ENCODE measurements at regions not wholly inside any gene's neighbourhood (a gene's known extent, or its start where the extent isn't known, plus 50 kb on each side); places are given as distances from the start of the nearest gene placed in this dataset.

DNA sequence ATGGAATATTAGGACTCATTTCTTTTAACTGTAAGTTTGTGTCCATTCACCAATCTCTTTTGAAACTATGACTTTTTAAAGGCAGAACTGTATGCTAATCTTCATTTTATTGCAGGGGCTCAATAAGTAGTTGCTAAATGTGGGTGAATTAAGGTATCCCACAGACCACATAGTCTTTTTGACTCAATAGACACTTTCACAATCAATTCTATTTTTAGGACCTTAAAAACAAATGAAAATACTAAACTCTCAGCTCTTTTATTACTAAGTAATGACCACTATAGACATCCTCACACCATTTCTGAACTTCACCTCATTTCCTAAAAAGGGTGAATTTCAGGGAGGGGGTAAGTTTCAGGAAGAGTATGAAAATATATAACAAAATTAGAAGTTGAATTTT is 106.8 kb upstream of the BEND6 start:
- peaks cover 79% of the 10 kb centered on the region for H3K79me2 ChIP-seq (ENCODE audit: insufficient read depth, low read length)

DNA sequence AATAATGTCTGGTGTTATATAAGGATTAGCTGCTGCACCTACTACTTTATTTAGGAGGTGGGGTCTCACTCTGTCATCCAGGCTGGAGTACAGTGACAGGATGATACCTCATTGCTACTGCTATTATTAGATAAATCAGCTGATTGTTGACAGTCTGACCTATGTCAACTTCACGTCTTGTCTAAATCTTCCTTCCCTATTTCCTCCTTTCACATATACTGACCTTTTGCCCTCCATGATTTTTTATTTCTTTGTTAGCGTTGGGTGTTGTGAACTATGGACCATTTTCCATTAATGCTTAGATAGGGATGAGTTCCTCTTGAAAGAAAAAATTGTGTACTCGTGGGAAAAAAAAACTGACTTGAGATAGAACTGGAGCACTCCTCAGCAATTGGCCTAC is 109.9 kb upstream of the BEND6 start:
- Histone ChIP-seq H4K20me1 (ENCODE audit: insufficient read depth, low read length) (peaks cover 16% of the 10 kb centered on the region), H3K27ac (ENCODE audit: low read depth, low read length) (no peak overlapping the region), H3K4me2 (ENCODE audit: insufficient read depth, low read length) (no peak overlapping the region), H3K4me1 (ENCODE audit: insufficient read depth, low read length) (peaks cover 33% of the 10 kb centered on the region), H2AFZ (ENCODE audit: low read length) (no peak overlapping the region), H3K36me3 (ENCODE audit: insufficient read depth, low read length) (no peaks in the 10 kb centered on the region), H3K4me3 (ENCODE audit: insufficient read depth, low read length) (no peak overlapping the region), H3K9me3 (ENCODE audit: low read depth, low read length) (no peaks in the 10 kb centered on the region), H3K79me2 (ENCODE audit: insufficient read depth, low read length) (peaks cover 88% of the 10 kb centered on the region), H3K27me3 (ENCODE audit: insufficient read depth, low read length) (no peaks in the 10 kb centered on the region)
- DNase-seq (ENCODE audit: insufficient read length, low spot score, missing footprints): no peak
- TF ChIP-seq, protein P1, sequence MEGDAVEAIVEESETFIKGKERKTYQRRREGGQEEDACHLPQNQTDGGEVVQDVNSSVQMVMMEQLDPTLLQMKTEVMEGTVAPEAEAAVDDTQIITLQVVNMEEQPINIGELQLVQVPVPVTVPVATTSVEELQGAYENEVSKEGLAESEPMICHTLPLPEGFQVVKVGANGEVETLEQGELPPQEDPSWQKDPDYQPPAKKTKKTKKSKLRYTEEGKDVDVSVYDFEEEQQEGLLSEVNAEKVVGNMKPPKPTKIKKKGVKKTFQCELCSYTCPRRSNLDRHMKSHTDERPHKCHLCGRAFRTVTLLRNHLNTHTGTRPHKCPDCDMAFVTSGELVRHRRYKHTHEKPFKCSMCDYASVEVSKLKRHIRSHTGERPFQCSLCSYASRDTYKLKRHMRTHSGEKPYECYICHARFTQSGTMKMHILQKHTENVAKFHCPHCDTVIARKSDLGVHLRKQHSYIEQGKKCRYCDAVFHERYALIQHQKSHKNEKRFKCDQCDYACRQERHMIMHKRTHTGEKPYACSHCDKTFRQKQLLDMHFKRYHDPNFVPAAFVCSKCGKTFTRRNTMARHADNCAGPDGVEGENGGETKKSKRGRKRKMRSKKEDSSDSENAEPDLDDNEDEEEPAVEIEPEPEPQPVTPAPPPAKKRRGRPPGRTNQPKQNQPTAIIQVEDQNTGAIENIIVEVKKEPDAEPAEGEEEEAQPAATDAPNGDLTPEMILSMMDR (IDR thresholded peaks at IDR 0.05; ENCODE audit: extremely low read depth, low read depth, low read length): no peak

More for the DNA sequence above, 106.8 kb upstream of the BEND6 start:
- H3K4me3 ChIP-seq (ENCODE audit: insufficient read depth, low read length): no peak overlapping the region
- DNase-seq (ENCODE audit: insufficient read length, low spot score, missing footprints): no peak
- H3K36me3 ChIP-seq (ENCODE audit: insufficient read depth, low read length): no peaks in the 10 kb centered on the region
- no peaks in the 10 kb centered on the region for H3K9me3 ChIP-seq (ENCODE audit: low read depth, low read length)
- peaks cover 31% of the 10 kb centered on the region for H3K4me1 ChIP-seq (ENCODE audit: insufficient read depth, low read length)
- H3K27ac ChIP-seq (ENCODE audit: low read depth, low read length): no peak overlapping the region
- H2AFZ ChIP-seq (ENCODE audit: low read length): no peak overlapping the region
- TF ChIP-seq, protein P1 (IDR thresholded peaks at IDR 0.05; ENCODE audit: extremely low read depth, low read depth, low read length): no peak
- H4K20me1 ChIP-seq (ENCODE audit: insufficient read depth, low read length): peaks cover 3% of the 10 kb centered on the region
- H3K4me2 ChIP-seq (ENCODE audit: insufficient read depth, low read length): no peak overlapping the region
- H3K27me3 ChIP-seq (ENCODE audit: insufficient read depth, low read length): no peaks in the 10 kb centered on the region

DNA sequence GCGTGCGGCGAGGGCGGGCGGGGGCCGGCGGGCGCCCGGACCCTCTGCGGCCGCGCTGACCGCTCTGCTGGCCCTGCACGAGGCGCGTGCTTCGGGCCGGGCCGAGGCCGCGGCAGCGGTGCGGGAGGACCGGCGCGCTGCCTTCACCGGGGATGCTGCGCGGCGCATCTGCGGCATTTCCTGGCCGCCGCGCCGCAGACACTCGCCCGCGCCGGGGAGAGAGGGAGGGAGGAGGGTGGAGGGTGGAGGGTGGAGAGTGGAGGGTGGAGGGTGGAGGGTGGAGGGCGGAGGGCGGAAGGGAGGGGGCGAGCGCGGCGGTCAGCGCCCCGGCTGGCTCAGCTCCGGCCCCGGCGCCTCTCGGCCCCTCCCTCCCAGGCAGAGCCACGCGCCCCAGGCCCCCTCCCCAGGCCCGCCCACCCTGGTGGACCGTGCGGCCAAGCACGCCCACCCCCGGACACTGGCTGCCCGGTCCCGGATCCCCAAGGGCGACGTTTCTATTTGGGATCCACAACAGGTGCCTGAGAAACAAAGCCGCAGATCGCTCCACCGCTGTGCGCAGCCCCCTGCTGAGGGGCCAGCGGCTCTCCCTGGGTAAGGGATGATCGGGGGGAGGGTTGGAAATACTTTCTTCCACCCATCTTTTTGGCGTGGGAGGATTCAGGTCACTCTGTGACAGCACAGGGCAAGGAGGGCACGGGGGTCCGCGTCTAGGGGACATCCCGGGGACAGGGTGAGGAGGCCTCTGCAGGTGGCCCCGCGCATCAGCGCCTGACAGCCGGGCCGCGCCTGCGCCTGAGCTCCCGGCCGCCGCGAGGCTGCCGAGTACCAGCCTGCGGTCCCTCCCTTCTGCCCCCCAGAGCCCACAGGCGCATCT is 111.2 kb upstream of the BEND6 start:
- peak overlapping the region; percentile 94 for H3K4me2 ChIP-seq (ENCODE audit: insufficient read depth, low read length)
- H3K4me3 ChIP-seq (ENCODE audit: insufficient read depth, low read length): peak overlapping the region; percentile 90
- peak; percentile 96 for DNase-seq (ENCODE audit: insufficient read length, low spot score, missing footprints)
- H3K79me2 ChIP-seq (ENCODE audit: insufficient read depth, low read length): peaks cover 91% of the 10 kb centered on the region
- no peaks in the 10 kb centered on the region for H3K36me3 ChIP-seq (ENCODE audit: insufficient read depth, low read length)
- H3K27me3 ChIP-seq (ENCODE audit: insufficient read depth, low read length): no peaks in the 10 kb centered on the region
- peaks cover 37% of the 10 kb centered on the region for H3K4me1 ChIP-seq (ENCODE audit: insufficient read depth, low read length)
- H3K9me3 ChIP-seq (ENCODE audit: low read depth, low read length): no peaks in the 10 kb centered on the region
- TF ChIP-seq, protein P1 (IDR thresholded peaks at IDR 0.05; ENCODE audit: extremely low read depth, low read depth, low read length): peak; percentile 64
- peaks cover 16% of the 10 kb centered on the region for H4K20me1 ChIP-seq (ENCODE audit: insufficient read depth, low read length)
- H3K27ac ChIP-seq (ENCODE audit: low read depth, low read length): peak overlapping the region; percentile 11
- no peak overlapping the region for H2AFZ ChIP-seq (ENCODE audit: low read length)

DNA sequence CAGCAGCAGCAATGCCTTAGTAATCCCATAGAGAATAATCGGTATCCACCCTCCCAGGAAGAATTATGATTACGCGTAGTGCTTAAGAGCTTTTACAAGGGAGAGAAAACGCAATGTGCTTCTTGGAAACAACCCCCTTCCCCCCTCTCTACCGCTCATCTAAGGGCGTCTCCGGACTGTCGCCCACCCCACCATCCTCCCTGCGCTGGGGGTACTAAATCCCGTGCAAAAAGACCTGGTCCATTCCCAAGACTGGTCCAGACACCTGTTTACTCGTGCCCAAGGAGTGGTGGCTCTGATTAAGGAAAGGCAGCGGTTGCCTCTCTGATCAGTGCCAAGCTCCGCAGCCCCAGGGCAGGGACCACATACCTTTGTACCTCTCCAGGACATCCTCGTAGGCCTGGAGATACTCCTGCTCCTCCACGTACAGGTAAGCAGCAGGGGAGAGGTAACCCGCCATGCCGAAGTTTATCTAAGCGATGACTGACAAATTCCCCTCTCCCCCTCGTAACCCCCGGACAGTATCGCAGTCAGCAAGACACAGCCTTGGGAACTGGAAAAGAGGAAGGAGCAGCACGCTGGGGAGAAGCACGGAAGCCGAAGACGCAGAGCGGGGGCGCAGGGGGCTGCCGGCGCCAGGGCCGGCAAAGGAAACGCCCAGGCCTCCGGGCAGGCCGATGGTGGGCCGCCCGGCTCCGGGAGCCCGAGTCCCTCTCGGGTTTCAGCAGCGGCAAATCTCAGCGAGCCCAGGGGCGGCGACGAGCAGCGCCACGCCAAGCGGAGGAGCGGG is 112.0 kb upstream of the BEND6 start:
- Histone ChIP-seq H3K79me2 (ENCODE audit: insufficient read depth, low read length) (peaks cover 91% of the 10 kb centered on the region), H2AFZ (ENCODE audit: low read length) (no peak overlapping the region), H3K4me2 (ENCODE audit: insufficient read depth, low read length) (peak overlapping the region; percentile 94), H3K27me3 (ENCODE audit: insufficient read depth, low read length) (no peaks in the 10 kb centered on the region), H3K4me1 (ENCODE audit: insufficient read depth, low read length) (peaks cover 37% of the 10 kb centered on the region), H3K9me3 (ENCODE audit: low read depth, low read length) (no peaks in the 10 kb centered on the region), H3K36me3 (ENCODE audit: insufficient read depth, low read length) (no peaks in the 10 kb centered on the region), H3K4me3 (ENCODE audit: insufficient read depth, low read length) (peak overlapping the region; percentile 90), H3K27ac (ENCODE audit: low read depth, low read length) (peak overlapping the region; percentile 87), H4K20me1 (ENCODE audit: insufficient read depth, low read length) (peaks cover 16% of the 10 kb centered on the region)
- DNase-seq (ENCODE audit: insufficient read length, low spot score, missing footprints): peak; percentile 84
- TF ChIP-seq, protein P1 (IDR thresholded peaks at IDR 0.05; ENCODE audit: extremely low read depth, low read depth, low read length): no peak

Data from osteoblast (primary cell).